HG02610 (cell line): ENCODE measurements at regions not wholly inside any gene's neighbourhood (a gene's known extent, or its start where the extent isn't known, plus 50 kb on each side); places are given as distances from the start of the nearest gene placed in this dataset.

ENCODE experiments used
- ATAC-seq: cut with Tn5 transposase; IDR thresholded peaks from one replicate; pipeline ENCODE4 v1.9.1; 2021; ENCODE audit warnings: mild to moderate bottlenecking, moderate library complexity; ENCODE audit not compliant: unreplicated experiment

DNA sequence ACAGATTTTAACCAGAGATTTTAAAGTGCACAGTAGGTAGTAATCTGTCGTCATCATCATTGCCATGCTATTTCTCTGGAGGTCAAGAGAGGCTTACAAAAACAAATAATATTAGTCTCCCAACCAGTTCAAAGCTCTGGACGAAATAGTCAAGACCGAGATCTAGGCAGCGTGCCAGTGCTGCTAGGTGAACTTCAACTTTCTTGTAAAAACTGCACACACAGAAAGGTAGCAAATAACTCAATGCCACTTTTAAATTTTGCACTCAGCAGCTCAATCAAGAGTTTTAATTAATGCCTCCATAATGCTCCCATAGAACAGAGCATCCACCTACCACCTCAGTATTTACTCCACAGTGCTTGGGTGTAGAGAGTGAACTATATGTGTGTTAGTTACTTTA lies 656.8 kb downstream of the IRX1 start:
- no peak for ATAC-seq

DNA sequence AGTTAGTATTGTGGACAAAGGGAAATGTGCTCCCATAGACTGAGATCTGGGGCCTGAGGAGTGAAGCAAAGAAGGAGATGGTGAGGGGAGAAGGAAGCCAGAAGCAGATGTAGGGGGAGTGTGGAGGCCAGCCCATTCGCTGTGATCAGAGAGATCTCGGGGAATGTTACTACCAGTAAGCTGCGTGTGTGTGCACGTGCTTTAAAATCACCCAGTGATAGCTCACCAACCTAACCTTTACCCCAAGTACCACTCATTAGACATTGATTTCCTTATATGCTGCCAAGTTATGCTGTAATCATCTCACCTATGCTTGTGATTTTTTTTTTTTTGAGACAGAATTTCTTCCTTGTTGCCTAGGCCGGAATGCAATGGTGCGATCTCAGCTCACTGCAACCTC lies 659.1 kb downstream of the IRX1 start:
- ATAC-seq: no peak

DNA sequence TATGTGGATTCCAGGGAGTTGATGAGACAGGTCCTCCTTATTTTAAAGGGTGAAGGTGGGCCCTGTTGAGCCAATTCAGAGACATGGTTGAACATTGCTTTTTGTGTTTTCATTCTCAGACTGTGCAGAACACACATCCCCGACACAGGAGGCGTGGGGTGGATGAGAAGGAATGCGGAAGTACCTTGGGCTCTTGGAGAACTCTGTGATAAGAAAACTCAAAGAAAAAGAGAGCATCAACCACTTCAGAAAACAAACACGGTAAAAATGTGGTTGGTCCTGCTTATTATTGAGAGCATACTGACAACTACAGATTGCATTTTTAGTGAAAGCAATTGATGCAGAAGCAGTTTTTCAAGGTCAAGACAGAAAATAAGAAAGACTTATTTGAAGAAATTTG lies 659.8 kb downstream of the IRX1 start:
- ATAC-seq: no peak

GRCh38 chr5:4258170-4258569 lies 662.5 kb downstream of the IRX1 start:
- no peak for ATAC-seq

DNA sequence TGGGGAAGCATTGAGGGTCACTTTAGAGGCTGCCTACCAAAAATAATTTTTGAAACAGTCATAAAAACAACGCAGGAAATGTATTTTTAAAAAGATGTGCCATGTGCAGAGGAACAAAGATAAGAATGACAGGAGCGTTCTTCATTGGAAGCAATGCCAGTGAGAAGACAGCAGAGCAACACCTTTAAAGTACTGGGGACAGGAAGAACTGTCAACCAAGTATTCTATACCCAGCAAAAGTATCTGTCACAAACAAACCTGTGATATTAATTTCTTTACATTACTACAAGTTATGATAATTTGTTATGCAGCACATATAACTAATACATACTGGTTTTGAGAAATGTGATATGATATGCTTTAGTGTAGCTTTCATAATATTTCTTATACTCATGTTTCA lies 675.6 kb downstream of the IRX1 start:
- ATAC-seq: no peak

DNA sequence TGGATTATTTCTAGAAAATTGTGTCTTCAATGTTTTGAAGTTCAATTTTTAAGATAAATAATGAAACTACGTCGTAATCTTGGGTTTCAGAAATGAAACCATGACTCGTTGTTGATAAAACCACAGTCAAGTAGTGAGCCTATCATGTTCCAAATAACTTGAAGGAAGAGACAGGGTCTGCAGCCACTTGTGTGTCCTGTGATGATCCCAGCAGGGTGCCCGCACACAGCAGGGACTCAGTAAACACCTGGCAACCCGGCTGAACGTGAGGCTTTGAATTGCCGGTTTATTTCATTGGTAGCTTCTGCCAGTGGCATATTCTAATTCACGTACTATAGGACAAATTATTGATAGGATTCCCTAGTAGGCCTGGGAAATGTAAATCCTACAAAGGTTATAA lies 679.6 kb downstream of the IRX1 start:
- ATAC-seq: no peak

- ATAC-seq: no peak
These were observed 699.2 kb downstream of the IRX1 start for GRCh38 chr5:4294878-4295277.

GRCh38 chr5:4295663-4296339 lies 700.2 kb downstream of the IRX1 start:
- ATAC-seq: no peak

DNA sequence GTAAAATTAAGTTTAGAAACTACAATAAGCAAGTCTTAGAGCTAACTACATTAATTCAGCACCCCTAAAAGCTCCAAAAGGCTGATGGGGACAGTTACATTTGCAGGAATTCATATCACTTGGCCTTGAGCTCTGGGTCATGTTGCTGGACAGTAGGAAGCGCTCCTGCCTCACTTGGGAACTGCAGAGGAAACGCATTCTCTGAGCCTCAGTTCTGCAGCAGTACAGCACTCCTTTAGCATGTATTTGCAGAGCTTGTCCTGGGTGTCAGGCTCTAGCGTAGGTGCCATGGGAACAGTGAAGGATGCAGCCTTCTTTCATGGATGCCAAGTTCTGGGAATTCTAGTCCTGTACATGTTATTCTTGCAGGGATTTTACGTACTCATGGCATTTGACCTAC lies 710.4 kb downstream of the IRX1 start:
- ATAC-seq: no peak

- no peak for ATAC-seq
These were observed 713.4 kb downstream of the IRX1 start for GRCh38 chr5:4309026-4309425.

- no peak for ATAC-seq
These were observed 717.5 kb downstream of the IRX1 start for GRCh38 chr5:4313138-4313537.

DNA sequence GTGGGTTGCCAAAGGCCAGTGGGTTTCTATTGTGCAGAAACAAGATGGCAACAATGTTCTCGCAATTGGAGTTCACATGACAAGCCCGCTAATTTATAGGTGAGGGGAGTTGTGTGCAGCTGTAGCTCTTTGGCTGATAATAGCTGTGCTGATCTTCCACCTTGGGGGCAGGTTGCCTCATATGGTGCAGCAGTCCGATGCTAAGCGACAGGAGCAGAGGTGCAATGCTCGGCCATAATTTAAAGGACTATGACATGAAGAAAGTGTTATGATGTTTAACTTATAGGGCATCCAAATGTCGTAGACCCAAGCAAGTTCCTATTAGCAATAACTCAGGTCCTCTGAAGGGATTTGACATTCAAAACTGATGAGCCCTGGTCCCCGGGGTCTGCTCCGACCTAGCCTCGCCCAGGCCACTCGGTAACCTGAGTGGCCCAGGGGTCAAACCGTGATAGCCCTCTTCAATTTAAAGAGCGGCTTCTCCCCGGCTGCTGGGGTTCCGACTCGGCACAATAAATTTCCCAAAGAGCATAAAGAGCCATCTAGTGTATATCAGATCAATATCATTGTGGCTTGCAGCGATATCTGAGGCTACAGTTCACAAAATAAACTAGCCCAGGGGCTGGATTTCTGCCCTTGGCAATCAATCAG lies 724.0 kb downstream of the IRX1 start:
- no peak for ATAC-seq

- no peak for ATAC-seq
These were observed 734.7 kb downstream of the IRX1 start for GRCh38 chr5:4330327-4330726.

DNA sequence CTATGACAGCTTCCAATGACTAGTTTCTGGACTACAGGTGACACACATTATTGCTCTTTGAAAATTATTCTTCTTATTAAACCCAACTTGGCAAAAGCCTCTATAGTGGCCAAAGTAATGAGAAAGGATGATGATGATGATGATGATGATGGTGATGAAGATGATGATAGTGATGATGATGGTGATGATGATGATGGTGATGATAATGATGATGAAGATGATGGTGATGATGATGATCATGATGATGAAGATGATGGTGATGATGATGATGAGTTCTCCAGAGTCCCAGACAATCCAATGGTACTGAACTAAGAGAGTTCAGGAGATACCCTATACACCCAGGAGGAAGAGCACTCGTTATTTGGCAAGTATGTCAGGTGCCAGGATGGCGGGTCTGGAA lies 739.4 kb downstream of the IRX1 start:
- no peak for ATAC-seq

DNA sequence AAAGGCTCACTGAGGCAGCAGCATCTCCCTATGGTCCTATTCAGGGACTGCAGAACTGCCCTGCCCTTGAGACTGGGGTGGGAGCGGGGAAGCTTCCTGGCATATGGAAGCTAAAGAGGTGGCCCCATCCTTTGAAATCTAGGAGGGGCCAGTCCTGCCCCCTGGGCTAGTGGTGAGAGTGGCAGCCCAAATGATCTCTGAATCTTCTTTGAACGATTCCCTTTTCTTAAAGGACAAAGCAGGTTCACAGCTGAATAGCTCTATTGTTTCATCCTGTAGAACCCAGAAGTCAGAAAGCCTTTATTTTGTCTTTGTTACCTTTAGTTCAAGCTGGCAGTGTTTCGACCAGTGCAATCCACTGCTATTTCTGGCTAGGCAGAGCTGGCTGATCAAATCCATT lies 741.9 kb downstream of the IRX1 start:
- ATAC-seq: no peak

DNA sequence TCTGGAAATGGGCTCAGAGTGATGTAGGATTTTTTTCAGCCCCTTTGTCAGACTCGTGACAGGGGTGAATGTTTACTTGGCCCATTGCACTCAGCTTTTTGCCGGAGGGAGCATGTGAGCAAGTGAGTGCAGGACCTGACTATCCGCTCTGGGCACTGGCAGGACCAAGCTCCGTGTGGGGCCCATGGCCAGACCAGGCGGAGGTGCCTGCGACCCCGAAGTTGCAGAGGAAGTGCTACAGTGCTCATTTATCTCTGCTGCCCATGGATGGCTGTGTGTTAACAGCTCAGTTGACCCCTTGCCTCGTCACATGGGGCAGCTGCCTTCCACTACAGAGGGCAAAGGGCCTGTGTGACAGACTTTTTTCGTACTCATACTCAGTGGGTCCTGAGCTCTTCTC lies 744.3 kb downstream of the IRX1 start:
- ATAC-seq: no peak

DNA sequence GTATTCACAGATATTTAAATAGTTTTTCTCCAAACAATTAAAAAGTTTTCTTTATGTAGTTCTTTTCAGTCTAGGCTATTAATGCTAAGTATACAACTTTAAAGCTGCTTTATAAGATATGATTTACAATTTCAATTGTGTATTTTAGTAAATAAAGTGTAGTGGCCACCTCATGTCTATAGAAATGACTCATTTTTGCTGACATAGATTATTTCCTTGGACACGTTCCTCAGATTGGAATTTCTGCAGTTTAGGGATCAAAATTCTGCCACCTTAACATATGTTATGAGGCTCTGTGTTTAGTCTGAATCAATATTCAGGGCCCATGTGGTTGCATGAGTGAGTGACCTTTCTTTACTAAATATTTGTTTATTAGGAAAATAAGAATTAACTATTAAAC lies 750.2 kb downstream of the IRX1 start:
- no peak for ATAC-seq

DNA sequence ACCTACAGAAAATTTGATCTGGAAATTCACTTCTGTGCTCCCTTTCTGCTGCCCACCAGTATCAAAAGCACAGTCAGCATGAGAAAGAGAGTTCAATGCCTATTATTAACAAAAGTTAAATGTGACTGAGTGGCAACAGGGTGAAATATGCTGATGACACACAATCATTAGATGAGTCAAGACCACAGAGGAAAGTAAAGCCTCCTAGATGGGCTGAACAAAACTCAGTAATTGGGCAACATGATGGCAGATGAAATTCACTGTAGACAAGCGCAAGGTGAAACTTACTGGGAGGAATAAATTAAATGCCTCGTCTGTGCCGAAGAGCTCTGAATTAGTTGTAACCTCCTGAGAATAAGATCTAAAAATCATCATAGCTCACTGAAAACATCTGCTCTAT lies 752.8 kb downstream of the IRX1 start:
- no peak for ATAC-seq

DNA sequence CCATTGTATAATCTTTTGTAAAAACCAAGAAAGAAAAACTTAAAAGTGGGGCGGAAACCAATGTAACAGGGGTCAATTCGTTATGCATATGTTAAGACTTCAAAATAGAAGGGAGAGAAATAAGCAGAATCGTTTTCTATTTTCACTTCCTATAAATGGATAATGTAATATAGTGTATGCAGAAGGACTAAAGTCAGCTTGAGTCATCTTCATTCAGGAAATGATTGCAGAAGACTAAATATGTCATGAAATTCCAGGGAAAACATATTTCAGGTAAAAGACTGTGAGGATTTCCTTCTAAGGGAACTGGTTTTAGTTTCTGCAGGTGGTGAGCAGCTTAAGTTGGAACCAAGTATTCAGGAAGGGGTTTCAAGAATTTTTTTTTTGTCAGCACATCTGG lies 753.3 kb downstream of the IRX1 start:
- ATAC-seq: no peak

- no peak for ATAC-seq
These were observed 760.6 kb downstream of the IRX1 start for GRCh38 chr5:4356201-4356600.

GRCh38 chr5:4359847-4360246 lies 764.2 kb downstream of the IRX1 start:
- ATAC-seq: no peak

DNA sequence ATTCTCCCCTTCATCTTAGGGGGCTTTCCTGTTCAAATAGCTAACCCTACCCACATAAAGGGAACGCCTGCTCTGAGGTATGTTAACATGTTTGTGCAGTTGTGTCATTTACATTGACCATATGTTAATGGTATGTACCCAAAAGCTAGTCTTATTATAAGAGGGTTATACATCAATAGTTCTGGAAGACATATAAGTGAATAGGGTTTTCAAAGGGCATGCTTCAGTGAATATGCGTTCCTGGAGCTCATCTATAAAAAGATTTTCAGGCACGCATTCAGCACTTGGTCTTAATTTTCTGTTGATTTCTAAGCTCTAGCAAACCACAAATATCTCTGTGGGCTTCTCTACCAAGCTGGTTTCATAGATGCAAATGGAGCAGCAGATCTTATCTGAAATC lies 766.1 kb downstream of the IRX1 start:
- no peak for ATAC-seq

DNA sequence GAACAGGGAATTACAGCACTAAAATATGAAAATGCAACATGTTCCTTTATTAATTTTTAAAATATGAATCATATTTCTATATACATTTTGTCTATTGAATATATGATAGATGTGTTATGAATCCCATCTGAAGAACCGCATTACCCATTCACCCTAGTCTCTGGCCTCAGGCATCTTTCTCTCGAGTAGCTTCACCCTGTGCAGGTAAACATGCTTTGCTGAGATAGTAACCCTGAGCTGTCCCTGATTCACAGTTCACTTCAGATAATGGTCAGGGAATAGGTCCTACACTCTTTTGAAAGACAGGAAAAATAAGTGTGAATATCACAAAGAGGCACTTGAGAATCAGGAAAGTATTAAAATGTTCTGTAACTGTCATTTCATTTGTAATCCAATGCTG lies 766.8 kb downstream of the IRX1 start:
- ATAC-seq: no peak
